Osteoblast (primary cell): ENCODE measurements at regions not wholly inside any gene's neighbourhood (a gene's known extent, or its start where the extent isn't known, plus 50 kb on each side); places are given as distances from the start of the nearest gene placed in this dataset.
"Not testable (repeated sequence)": the region's sequence is repeated elsewhere in the genome, so short reads cannot be mapped to it uniquely, and the experiment has no call there.

Experiments used
- DNase-seq: peaks from one replicate; pipeline ENCODE4 v3.0.0; 2011; ENCODE audit warnings: low spot score, mixed read lengths; ENCODE audit not compliant: insufficient read length; ENCODE audit errors: missing footprints
- H2AFZ ChIP-seq: 2 replicates; pipeline ENCODE4 v1.6.0; 2011; ENCODE audit warnings: mild to moderate bottlenecking, low read length
- H3K27ac ChIP-seq: 2 replicates; pipeline ENCODE4 v1.5.1; 2011; ENCODE audit warnings: mild to moderate bottlenecking, low read depth, low read length, moderate library complexity
- H3K27me3 ChIP-seq: 2 replicates; pipeline ENCODE4 v1.6.0; 2012; ENCODE audit warnings: mild to moderate bottlenecking, control low read depth, inconsistent platforms, low read length, moderate library complexity; ENCODE audit not compliant: insufficient read depth
- H3K36me3 ChIP-seq: 2 replicates; pipeline ENCODE4 v1.5.1; 2011; ENCODE audit warnings: mild to moderate bottlenecking, low read length, control low read depth, moderate library complexity; ENCODE audit not compliant: insufficient read depth
- H3K4me1 ChIP-seq: 2 replicates; pipeline ENCODE4 v1.5.1; 2011; ENCODE audit warnings: mild to moderate bottlenecking, low read length, control low read depth, moderate library complexity; ENCODE audit not compliant: insufficient read depth
- H3K4me2 ChIP-seq: 2 replicates; pipeline ENCODE4 v1.6.0; 2011; ENCODE audit warnings: mild to moderate bottlenecking, low read length; ENCODE audit not compliant: insufficient read depth
- H3K4me3 ChIP-seq: fragments of 200-600 bp; sonication (generic); 3 replicates; pipeline ENCODE4 v1.5.1; 2012; ENCODE audit warnings: mild to moderate bottlenecking, low read length, inconsistent platforms; ENCODE audit not compliant: insufficient read depth
- H3K79me2 ChIP-seq: 2 replicates; pipeline ENCODE4 v1.6.0; 2012; ENCODE audit warnings: mild to moderate bottlenecking, low read length, control low read depth, inconsistent platforms; ENCODE audit not compliant: insufficient read depth
- H3K9me3 ChIP-seq: 2 replicates; pipeline ENCODE4 v1.5.1; 2011; ENCODE audit warnings: low read depth, low read length, control low read depth
- H4K20me1 ChIP-seq: 2 replicates; pipeline ENCODE4 v1.6.0; 2012; ENCODE audit warnings: mild to moderate bottlenecking, low read length, control low read depth; ENCODE audit not compliant: insufficient read depth
- TF ChIP-seq, protein P1 (sequence below): IDR thresholded peaks from 2 replicates; pipeline ENCODE4 v1.5.1; 2011; ENCODE audit warnings: mild to moderate bottlenecking, low read depth, low read length, moderate library complexity; ENCODE audit errors: extremely low read depth

DNA sequence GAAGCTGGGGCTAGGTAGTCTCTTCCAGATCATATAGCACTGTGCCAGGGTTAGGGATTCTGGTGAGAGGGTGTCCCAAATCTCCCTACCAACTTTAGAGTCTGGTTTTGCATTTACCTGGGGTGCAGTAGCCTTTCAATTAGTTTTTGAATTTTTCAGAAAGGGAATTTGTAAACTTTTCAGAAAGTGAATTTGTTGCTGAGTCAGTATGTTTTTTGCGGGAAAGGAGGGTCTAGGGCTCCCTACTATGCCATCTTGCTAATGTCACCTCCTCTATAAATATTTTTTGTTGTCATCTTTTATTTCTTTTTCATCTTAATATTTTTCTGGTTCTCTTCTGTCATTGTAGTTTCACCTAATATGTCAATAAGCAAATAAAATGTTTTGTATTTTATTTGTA lies 95.8 kb upstream of the FAM98A start:
- TF ChIP-seq, protein P1, sequence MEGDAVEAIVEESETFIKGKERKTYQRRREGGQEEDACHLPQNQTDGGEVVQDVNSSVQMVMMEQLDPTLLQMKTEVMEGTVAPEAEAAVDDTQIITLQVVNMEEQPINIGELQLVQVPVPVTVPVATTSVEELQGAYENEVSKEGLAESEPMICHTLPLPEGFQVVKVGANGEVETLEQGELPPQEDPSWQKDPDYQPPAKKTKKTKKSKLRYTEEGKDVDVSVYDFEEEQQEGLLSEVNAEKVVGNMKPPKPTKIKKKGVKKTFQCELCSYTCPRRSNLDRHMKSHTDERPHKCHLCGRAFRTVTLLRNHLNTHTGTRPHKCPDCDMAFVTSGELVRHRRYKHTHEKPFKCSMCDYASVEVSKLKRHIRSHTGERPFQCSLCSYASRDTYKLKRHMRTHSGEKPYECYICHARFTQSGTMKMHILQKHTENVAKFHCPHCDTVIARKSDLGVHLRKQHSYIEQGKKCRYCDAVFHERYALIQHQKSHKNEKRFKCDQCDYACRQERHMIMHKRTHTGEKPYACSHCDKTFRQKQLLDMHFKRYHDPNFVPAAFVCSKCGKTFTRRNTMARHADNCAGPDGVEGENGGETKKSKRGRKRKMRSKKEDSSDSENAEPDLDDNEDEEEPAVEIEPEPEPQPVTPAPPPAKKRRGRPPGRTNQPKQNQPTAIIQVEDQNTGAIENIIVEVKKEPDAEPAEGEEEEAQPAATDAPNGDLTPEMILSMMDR = no peak
- Histone ChIP-seq H3K4me1 (no peaks in the 10 kb centered on the region), H3K27me3 (no peaks in the 10 kb centered on the region), H3K9me3 (no peaks in the 10 kb centered on the region), H3K4me3 (no peak overlapping the region), H3K79me2 (no peaks in the 10 kb centered on the region), H4K20me1 (no peaks in the 10 kb centered on the region), H3K4me2 (no peak overlapping the region), H2AFZ (no peak overlapping the region), H3K36me3 (no peaks in the 10 kb centered on the region), H3K27ac (no peak overlapping the region)
- DNase-seq = no peak

DNA sequence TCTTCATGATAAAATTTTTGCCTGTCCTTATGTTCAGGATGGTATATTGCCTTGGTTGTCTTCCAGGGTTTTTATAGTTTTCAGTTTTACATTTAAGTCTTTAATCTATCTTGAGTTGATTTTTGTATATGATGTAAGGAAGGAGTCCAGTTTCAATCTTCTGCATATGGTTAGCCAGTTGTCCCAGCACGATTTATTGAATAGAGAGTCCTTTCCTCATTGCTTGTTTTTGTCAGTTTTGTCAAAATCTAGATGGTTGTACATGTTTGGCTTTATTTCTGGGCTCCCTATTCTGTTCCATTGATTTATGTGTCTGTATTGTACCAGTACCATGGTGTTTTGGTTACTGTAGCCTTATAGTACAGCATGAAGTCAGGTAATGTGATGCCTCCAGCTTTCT lies 91.6 kb upstream of the FAM98A start:
- H3K4me3 ChIP-seq, DNase-seq, H3K27ac ChIP-seq, H3K9me3 ChIP-seq, H3K4me1 ChIP-seq, H3K4me2 ChIP-seq, H3K27me3 ChIP-seq, H3K36me3 ChIP-seq, H3K79me2 ChIP-seq, H2AFZ ChIP-seq, H4K20me1 ChIP-seq: not testable (repeated sequence)

DNA sequence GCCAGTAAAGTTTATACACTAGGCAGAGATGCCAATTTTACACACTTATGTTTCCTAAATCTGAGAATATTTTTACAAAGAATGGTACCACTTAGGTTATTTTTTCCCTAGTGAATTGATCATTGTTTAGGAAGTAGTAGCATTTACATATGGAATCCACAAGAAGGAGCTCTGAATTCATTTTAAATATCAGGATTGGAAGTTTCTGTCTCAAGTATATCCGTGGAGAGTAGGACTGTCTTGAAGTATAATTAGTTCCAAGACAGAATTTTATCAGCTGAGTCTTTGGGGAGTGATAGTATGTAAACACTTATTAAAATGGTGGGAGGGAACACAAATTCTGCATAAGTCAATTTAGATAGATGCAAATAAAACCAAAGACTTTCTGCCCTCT lies 82.3 kb upstream of the FAM98A start:
- H3K36me3 ChIP-seq = no peaks in the 10 kb centered on the region
- no peaks in the 10 kb centered on the region for H3K9me3 ChIP-seq
- no peak overlapping the region for H2AFZ ChIP-seq
- no peak for DNase-seq
- no peaks in the 10 kb centered on the region for H3K27me3 ChIP-seq
- H3K79me2 ChIP-seq = no peaks in the 10 kb centered on the region
- H3K4me1 ChIP-seq = no peaks in the 10 kb centered on the region
- H3K4me3 ChIP-seq = no peak overlapping the region
- TF ChIP-seq, protein P1 = peak; percentile 21
- H3K4me2 ChIP-seq = peak overlapping the region; percentile 27
- no peaks in the 10 kb centered on the region for H4K20me1 ChIP-seq
- H3K27ac ChIP-seq = no peak overlapping the region

DNA sequence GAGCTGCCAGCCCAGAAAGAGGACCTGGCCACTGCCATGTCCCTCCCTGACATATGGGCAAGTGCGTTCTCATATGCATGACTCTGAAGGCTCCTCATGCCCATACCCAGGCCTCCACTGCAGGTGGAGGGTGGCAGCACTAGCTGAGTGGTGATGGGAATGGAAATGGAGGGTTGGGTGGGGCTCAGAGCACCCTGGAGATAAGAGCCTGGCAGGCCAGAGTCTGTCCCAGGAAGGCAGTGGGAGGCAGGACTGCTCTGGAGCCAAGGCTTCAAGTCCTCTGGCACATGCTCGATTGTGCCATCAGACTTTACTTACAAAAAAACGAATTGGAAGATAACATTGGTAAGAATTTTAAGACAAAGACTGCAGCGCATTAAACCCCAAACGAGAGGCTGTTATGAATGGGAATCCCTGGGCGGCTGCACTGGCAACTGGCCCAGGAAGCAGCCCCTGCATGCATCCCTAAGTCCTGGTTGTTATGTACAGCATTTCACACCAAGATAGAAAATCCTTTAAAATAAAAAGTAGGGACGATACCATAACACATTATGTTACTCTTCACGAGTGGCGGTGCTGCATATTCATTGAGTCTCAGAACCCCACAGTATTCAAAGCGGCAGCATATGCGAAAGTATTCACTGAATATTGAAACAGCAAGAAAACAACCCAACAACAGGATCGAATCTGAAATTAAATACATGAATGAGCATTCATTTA lies 81.7 kb upstream of the FAM98A start:
- Histone ChIP-seq H3K79me2 (no peaks in the 10 kb centered on the region), H3K9me3 (no peaks in the 10 kb centered on the region), H3K4me3 (no peak overlapping the region), H3K4me1 (no peaks in the 10 kb centered on the region), H3K27ac (no peak overlapping the region), H4K20me1 (no peaks in the 10 kb centered on the region), H3K4me2 (peak overlapping the region; percentile 27), H2AFZ (no peak overlapping the region), H3K36me3 (no peaks in the 10 kb centered on the region), H3K27me3 (no peaks in the 10 kb centered on the region)
- DNase-seq = no peak
- TF ChIP-seq, protein P1 = no peak
